ENCODE measurements at regions not wholly inside any gene's neighbourhood (a gene's known extent, or its start where the extent isn't known, plus 50 kb on each side); places are given as distances from the start of the nearest gene placed in this dataset.
"Not testable (repeated sequence)": the region's sequence is repeated elsewhere in the genome, so short reads cannot be mapped to it uniquely, and the experiment has no call there.

- intact Hi-C loops (cut with DNase I), result no loop called here
- no peak for DNase-seq
These were observed 253.1 kb upstream of the RHOBTB1 start for GRCh38 chr10:61197057-61197456.

- DNase-seq, result no peak
- intact Hi-C loops (cut with DNase I), result no loop called here
These were observed 251.2 kb upstream of the RHOBTB1 start for GRCh38 chr10:61195211-61195610.

GRCh38 chr10:61192589-61192988, 248.6 kb upstream of the RHOBTB1 start:
- intact Hi-C loops (cut with DNase I); DNase-seq: not testable (repeated sequence)

GRCh38 chr10:61192042-61192441, 248.1 kb upstream of the RHOBTB1 start:
- no peak for DNase-seq
- intact Hi-C loops (cut with DNase I), result no loop called here

DNA sequence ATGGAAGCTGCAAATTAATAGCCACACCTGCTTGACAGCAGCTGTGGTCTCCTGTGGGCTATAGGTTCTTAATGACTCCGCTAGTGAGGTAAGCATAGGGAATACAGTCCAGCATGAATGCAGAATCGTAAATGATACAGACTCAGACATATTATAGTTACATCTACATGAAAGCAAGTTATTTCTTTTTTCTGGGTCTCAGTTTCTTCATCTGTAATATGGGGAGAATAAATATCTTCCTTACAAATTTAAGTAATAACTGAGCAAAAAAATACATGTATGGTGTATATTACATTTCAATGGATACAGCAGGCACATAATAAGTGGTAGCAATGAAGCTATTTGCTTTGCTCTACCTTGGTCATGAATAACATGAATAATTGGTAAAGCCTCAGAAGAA, 245.9 kb upstream of the RHOBTB1 start:
- no peak for DNase-seq
- intact Hi-C loops (cut with DNase I), result no loop called here

DNA sequence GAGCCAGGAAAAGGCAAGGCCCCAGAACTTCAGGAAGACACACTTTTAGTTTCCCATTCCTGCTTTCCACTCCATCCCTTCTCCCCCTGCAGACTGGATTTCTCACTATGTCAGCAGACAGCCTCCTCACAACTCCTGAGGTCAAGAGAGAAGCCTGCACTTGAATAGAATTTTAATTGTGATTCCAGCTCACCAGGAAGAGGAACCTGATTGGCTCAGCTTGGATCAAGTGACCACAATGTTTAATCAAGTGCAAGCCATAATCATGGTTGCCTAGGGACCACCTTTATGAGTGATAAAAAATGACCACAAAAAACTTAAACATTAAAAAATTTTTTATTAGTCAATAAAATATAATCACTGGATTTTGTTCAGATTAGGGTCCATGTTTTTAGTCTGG, 244.7 kb upstream of the RHOBTB1 start:
- DNase-seq, result no peak
- intact Hi-C loops (cut with DNase I), result no loop called here

- no peak for DNase-seq
- intact Hi-C loops (cut with DNase I), result no loop called here
These were observed 244.1 kb upstream of the RHOBTB1 start for GRCh38 chr10:61188101-61188500.

DNA sequence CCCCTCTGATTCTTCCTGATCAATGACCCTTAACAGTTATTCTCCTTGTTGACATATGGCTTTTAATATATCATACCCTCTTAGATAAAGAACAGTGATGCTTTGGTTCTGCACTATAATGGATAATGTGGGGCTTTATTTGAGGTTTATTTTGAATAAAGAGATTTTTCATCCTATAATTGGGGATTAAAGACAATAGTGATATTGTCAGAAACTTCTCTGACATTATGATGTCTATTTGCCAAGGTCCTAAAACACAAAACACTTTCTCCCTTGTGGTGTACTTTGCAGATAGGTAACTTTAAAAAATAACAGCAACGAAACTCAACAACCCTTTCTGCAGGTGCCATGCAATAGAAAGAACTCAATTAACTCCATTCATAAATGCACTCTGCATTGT, 243.6 kb upstream of the RHOBTB1 start:
- intact Hi-C loops (cut with DNase I), result no loop called here
- DNase-seq, result no peak

DNA sequence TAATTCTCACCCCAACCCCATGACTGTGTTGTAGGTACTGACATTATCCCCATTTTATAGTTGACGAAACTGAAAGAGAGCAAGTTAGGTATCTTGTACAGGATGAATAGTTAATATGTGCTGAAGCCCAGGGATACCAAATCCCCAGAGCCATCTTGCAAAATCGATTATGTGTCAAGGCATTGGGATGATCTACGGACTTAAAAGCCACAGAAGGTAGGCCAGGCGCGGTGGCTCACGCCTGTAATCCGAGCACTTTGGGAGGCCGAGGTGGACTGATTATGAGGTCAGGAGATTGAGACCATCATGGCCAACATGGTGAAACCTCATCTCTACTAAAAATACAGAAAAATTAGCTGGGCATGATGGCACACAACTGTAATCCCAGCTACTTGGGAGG, 242.4 kb upstream of the RHOBTB1 start:
- DNase-seq, result no peak
- intact Hi-C loops (cut with DNase I), result no loop called here

- intact Hi-C loops (cut with DNase I), result no loop called here
- no peak for DNase-seq
These were observed 240.4 kb upstream of the RHOBTB1 start for GRCh38 chr10:61184429-61184828.

DNA sequence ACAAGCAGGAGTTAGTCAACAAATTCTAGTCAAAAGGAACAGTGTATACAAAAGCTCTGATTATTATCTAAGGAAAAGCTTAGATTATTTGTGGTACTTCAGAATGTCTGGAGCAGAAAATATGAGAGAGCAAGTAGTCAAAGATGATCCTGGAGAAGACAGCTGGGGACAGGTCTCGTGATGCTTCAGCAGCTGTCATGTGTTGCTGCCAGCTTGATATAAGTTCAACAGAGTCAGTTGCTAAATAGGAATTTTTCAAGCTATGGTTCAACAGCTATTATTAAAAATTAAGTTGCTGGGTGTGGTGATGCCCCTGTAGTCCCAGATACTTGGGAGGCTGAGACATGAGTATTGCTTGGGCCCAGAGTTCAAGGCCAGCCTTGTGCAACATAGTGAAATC, 240.0 kb upstream of the RHOBTB1 start:
- intact Hi-C loops (cut with DNase I), result no loop called here

DNA sequence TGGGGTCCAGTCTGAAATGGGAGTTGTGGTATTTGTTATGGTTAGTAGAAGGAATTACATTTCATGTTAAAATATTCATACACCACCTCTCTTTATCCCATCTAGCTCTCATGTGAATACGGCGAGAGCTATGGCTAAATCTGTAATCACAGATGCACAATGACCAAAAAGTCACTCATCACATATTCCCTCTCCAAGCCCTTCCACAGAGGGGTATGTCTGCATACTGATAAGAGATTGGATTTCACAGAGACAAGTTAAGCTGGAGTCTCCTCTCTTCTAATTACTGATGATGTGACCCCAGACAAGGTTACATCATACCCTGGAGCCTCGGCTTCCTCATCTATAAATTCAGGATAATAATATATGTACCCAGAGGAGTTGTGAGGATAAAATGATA, 237.8 kb upstream of the RHOBTB1 start:
- intact Hi-C loops (cut with DNase I), result no loop called here
- no peak for DNase-seq

More for the DNA sequence above, 240.0 kb upstream of the RHOBTB1 start:
- no peak for DNase-seq

- no peak for DNase-seq
- intact Hi-C loops (cut with DNase I), result no loop called here
These were observed 235.8 kb upstream of the RHOBTB1 start for GRCh38 chr10:61179771-61180170.

- intact Hi-C loops (cut with DNase I), result no loop called here
- DNase-seq, result no peak
These were observed 232.4 kb upstream of the RHOBTB1 start for GRCh38 chr10:61176424-61176823.

GRCh38 chr10:61175316-61175715, 231.3 kb upstream of the RHOBTB1 start:
- no peak for DNase-seq
- intact Hi-C loops (cut with DNase I), result no loop called here

DNA sequence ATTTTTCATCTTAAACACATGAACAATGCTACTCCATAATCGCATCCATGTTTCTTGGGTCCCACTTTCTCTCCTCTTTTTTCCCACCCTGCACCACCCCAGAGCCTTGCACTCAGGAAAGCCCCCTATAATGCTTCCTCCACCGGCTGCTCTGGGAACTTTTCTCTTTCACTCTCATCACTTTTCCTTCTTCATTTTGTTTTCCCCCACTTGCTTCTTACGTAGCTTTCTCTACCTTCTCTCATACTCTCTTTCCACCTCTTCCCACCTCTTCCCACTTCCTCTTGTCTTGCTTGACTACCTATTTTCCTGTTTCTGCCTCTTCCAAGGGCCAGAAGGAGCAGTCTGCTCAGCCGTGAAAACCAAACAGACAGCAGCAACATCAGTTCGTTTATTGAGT, 229.5 kb upstream of the RHOBTB1 start:
- DNase-seq, result no peak
- intact Hi-C loops (cut with DNase I), result no loop called here

GRCh38 chr10:61172182-61172926, 228.4 kb upstream of the RHOBTB1 start:
- intact Hi-C loops (cut with DNase I), result no loop called here
- DNase-seq, result no peak

DNA sequence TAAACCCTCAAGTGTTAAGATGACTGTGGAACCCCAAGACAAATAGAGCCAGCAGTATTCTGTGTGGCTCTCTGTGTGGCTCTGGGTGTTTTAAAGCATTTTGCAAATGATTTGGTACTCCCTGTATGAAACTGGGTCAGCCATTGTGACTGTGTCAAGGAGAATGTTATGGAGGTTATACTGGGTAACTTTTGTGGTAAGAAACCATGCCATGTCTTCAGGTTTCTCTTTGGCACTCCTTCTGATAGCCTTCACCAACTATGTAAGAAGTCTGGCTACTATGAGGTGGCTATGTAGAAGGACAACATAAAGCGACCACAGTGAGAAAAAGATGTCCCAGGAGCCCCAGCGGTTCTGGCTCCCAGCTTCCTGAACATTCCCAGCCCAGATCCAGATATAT, 226.6 kb upstream of the RHOBTB1 start:
- intact Hi-C loops (cut with DNase I), result no loop called here

GRCh38 chr10:61169294-61169693, 225.3 kb upstream of the RHOBTB1 start:
- DNase-seq, result no peak
- intact Hi-C loops (cut with DNase I), result no loop called here

More for the DNA sequence above, 226.6 kb upstream of the RHOBTB1 start:
- no peak for DNase-seq

- no peak for DNase-seq
- intact Hi-C loops (cut with DNase I), result no loop called here
These were observed 222.5 kb upstream of the RHOBTB1 start for GRCh38 chr10:61166489-61166888.

- no peak for DNase-seq
- intact Hi-C loops (cut with DNase I), result no loop called here
These were observed 222.1 kb upstream of the RHOBTB1 start for GRCh38 chr10:61166065-61166464.

DNA sequence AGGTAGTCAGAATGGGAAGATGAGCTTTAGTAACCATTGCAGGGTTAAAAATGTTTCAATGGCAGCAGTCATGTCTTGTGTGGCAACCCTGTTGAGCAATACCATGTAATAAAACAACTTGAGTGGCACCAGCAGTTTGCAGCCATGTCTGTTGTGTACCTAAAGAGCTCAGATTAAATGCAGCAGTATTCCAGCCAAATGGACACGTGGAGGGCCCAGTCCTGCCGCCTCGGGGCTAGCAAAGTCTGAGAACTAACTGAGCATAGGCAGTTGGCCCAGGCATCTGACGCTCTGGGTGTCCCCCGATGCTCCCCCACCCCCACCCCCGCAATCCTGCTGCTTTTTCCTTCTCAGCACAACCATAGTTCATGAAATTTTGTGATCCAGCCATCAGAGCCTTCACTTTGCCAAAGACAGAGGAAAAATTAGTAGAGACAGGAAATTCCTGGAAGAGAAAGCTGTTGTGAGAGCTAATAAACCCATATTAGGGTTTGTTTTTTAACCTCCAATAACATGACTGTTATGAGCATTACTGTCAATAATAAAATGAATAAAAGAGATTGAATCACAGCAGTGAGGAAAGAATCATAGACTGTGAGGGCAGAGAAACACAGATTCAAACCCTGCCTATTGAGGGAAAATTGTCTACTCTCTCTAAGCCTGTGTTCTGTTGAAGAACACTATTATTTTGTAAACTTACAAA, 220.6 kb upstream of the RHOBTB1 start:
- DNase-seq, result no peak
- intact Hi-C loops (cut with DNase I), result no loop called here
